ENCODE measurements at regions not wholly inside any gene's neighbourhood (a gene's known extent, or its start where the extent isn't known, plus 50 kb on each side); places are given as distances from the start of the nearest gene placed in this dataset.

GRCh38 chr3:78029775-78030174 lies 989.9 kb downstream of the ROBO2 start:
- no peaks in the 10 kb centered on the region for H3K36me3 ChIP-seq (ENCODE audit: control insufficient read depth in 2 of 3, insufficient read depth in 3 of 3, low read length in 3 of 3)
- DNase-seq (peak in 1 of 5 donors; percentile 54), FAIRE-seq (no peak)
- no peak overlapping the region for H3K4me3 ChIP-seq (ENCODE audit: low read length in 3 of 3)
- TF ChIP-seq CTCF (IDR thresholded peaks at IDR 0.05; ENCODE audit: borderline replicate concordance, extremely low read depth, insufficient read depth), result no peak
- H3K9me3 ChIP-seq (ENCODE audit: control insufficient read depth in 2 of 3, insufficient read depth in 1 of 3, low read length in 3 of 3), result no peaks in the 10 kb centered on the region
- no peaks in the 10 kb centered on the region for H3K4me1 ChIP-seq (ENCODE audit: control insufficient read depth in 2 of 3, insufficient read depth in 2 of 3, low read depth in 1 of 3, low read length in 3 of 3)
- intact Hi-C loops (cut with DNase I), result no loop called here
- H3K27me3 ChIP-seq (ENCODE audit: control insufficient read depth, insufficient read depth, low read length), result no peaks in the 10 kb centered on the region
- H3K27ac ChIP-seq (ENCODE audit: low read depth in 2 of 2, low read length in 2 of 2), result no peak overlapping the region
- H3K9ac ChIP-seq (ENCODE audit: low read length in 3 of 3), result no peak overlapping the region

- Histone ChIP-seq H3K36me3 (ENCODE audit: control insufficient read depth in 2 of 3, insufficient read depth in 3 of 3, low read length in 3 of 3) (no peaks in the 10 kb centered on the region), H3K4me3 (ENCODE audit: low read length in 3 of 3) (no peak overlapping the region), H3K9me3 (ENCODE audit: control insufficient read depth in 2 of 3, insufficient read depth in 1 of 3, low read length in 3 of 3) (no peaks in the 10 kb centered on the region), H3K9ac (ENCODE audit: low read length in 3 of 3) (no peak overlapping the region), H3K27me3 (ENCODE audit: control insufficient read depth, insufficient read depth, low read length) (no peaks in the 10 kb centered on the region), H3K27ac (ENCODE audit: low read depth in 2 of 2, low read length in 2 of 2) (no peak overlapping the region), H3K4me1 (ENCODE audit: control insufficient read depth in 2 of 3, insufficient read depth in 2 of 3, low read depth in 1 of 3, low read length in 3 of 3) (no peaks in the 10 kb centered on the region)
- FAIRE-seq, result no peak
- peak in 2 of 5 donors; percentile 17 to 30 for DNase-seq
- intact Hi-C loops (cut with DNase I), result no loop called here
- TF ChIP-seq CTCF (IDR thresholded peaks at IDR 0.05; ENCODE audit: borderline replicate concordance, extremely low read depth, insufficient read depth), result no peak
These were observed 995.3 kb downstream of the ROBO2 start for GRCh38 chr3:78035131-78035641.

GRCh38 chr3:78041486-78041885 lies 1001.6 kb downstream of the ROBO2 start:
- intact Hi-C loops (cut with DNase I), result no loop called here
- no peak overlapping the region for H3K9ac ChIP-seq (ENCODE audit: low read length in 3 of 3)
- no peak overlapping the region for H3K27ac ChIP-seq (ENCODE audit: low read depth in 2 of 2, low read length in 2 of 2)
- H3K36me3 ChIP-seq (ENCODE audit: control insufficient read depth in 2 of 3, insufficient read depth in 3 of 3, low read length in 3 of 3), result no peaks in the 10 kb centered on the region
- FAIRE-seq, result no peak
- TF ChIP-seq CTCF (IDR thresholded peaks at IDR 0.05; ENCODE audit: borderline replicate concordance, extremely low read depth, insufficient read depth), result no peak
- no peaks in the 10 kb centered on the region for H3K27me3 ChIP-seq (ENCODE audit: control insufficient read depth, insufficient read depth, low read length)
- H3K4me1 ChIP-seq (ENCODE audit: control insufficient read depth in 2 of 3, insufficient read depth in 2 of 3, low read depth in 1 of 3, low read length in 3 of 3), result no peaks in the 10 kb centered on the region
- DNase-seq, result no peak
- no peaks in the 10 kb centered on the region for H3K9me3 ChIP-seq (ENCODE audit: control insufficient read depth in 2 of 3, insufficient read depth in 1 of 3, low read length in 3 of 3)
- no peak overlapping the region for H3K4me3 ChIP-seq (ENCODE audit: low read length in 3 of 3)

GRCh38 chr3:78046566-78046965 lies 1006.7 kb downstream of the ROBO2 start:
- no peak overlapping the region for H3K9ac ChIP-seq (ENCODE audit: low read length in 3 of 3)
- no peak overlapping the region for H3K4me3 ChIP-seq (ENCODE audit: low read length in 3 of 3)
- no peaks in the 10 kb centered on the region for H3K4me1 ChIP-seq (ENCODE audit: control insufficient read depth in 2 of 3, insufficient read depth in 2 of 3, low read depth in 1 of 3, low read length in 3 of 3)
- H3K36me3 ChIP-seq (ENCODE audit: control insufficient read depth in 2 of 3, insufficient read depth in 3 of 3, low read length in 3 of 3), result no peaks in the 10 kb centered on the region
- TF ChIP-seq CTCF (IDR thresholded peaks at IDR 0.05; ENCODE audit: borderline replicate concordance, extremely low read depth, insufficient read depth), result no peak
- no peak overlapping the region for H3K27ac ChIP-seq (ENCODE audit: low read depth in 2 of 2, low read length in 2 of 2)
- FAIRE-seq (no peak), DNase-seq (no peak)
- H3K9me3 ChIP-seq (ENCODE audit: control insufficient read depth in 2 of 3, insufficient read depth in 1 of 3, low read length in 3 of 3), result no peaks in the 10 kb centered on the region
- intact Hi-C loops (cut with DNase I), result no loop called here
- H3K27me3 ChIP-seq (ENCODE audit: control insufficient read depth, insufficient read depth, low read length), result no peaks in the 10 kb centered on the region
